ENCODE measurements at regions not wholly inside any gene's neighbourhood (a gene's known extent, or its start where the extent isn't known, plus 50 kb on each side); places are given as distances from the start of the nearest gene placed in this dataset.
"Not testable (repeated sequence)": the region's sequence is repeated elsewhere in the genome, so short reads cannot be mapped to it uniquely, and the experiment has no call there.

GRCh38 chr10:120108916-120109315 is 216.4 kb downstream of the SEC23IP start:
- no peak overlapping the region for H3K4me2 ChIP-seq
- POLR2A ChIA-PET (ENCODE audit: unreplicated experiment) = no interaction called here
- DNase-seq = no peak
- TF ChIP-seq CTCF (conservative IDR thresholded peaks at IDR 0.05) = no peak
- no peak for TF ChIP-seq EZH2 (IDR thresholded peaks at IDR 0.05; ENCODE audit: low read depth)
- no peak overlapping the region for H2AFZ ChIP-seq
- CTCF ChIA-PET = no interaction called here
- intact Hi-C loops (cut with micrococcal nuclease; ENCODE audit: unreplicated experiment) = no loop called here
- no peaks in the 10 kb centered on the region for H3K36me3 ChIP-seq (ENCODE audit: low read depth)
- H3K4me1 ChIP-seq (replicated peaks; ENCODE audit: insufficient read depth) = no peaks in the 10 kb centered on the region
- no peak overlapping the region for H3K27ac ChIP-seq
- H3K79me2 ChIP-seq (ENCODE audit: low read depth) = no peaks in the 10 kb centered on the region
- no TSS peak for BruUV-seq (replicated peaks)
- peaks cover 14% of the 10 kb centered on the region; the same call in 1 of the 2 replicates for H3K27me3 ChIP-seq (ENCODE audit: insufficient read depth, low read depth)
- no peaks in the 10 kb centered on the region for H4K20me1 ChIP-seq (ENCODE audit: insufficient read depth)
- H3F3A ChIP-seq (ENCODE audit: insufficient read depth, low read depth) = no peaks in the 10 kb centered on the region
- no peak overlapping the region for H3K4me3 ChIP-seq
- no peaks in the 10 kb centered on the region for H3K9me3 ChIP-seq (ENCODE audit: insufficient read depth, low read depth)
- H3K9me2 ChIP-seq (ENCODE audit: insufficient read depth) = no peaks in the 10 kb centered on the region

GRCh38 chr10:120109725-120110124 is 217.2 kb downstream of the SEC23IP start:
- DNase-seq; H3K36me3 ChIP-seq (ENCODE audit: low read depth); H2AFZ ChIP-seq; BruUV-seq (replicated peaks); H3K4me1 ChIP-seq (replicated peaks; ENCODE audit: insufficient read depth); H4K20me1 ChIP-seq (ENCODE audit: insufficient read depth); H3K9me2 ChIP-seq (ENCODE audit: insufficient read depth); H3K4me3 ChIP-seq; H3K9me3 ChIP-seq (ENCODE audit: insufficient read depth, low read depth); H3K27me3 ChIP-seq (ENCODE audit: insufficient read depth, low read depth); H3F3A ChIP-seq (ENCODE audit: insufficient read depth, low read depth); CTCF ChIA-PET; POLR2A ChIA-PET (ENCODE audit: unreplicated experiment); H3K4me2 ChIP-seq; H3K79me2 ChIP-seq (ENCODE audit: low read depth); H3K27ac ChIP-seq; intact Hi-C loops (cut with micrococcal nuclease; ENCODE audit: unreplicated experiment): not testable (repeated sequence)

GRCh38 chr10:120110196-120110595 is 217.7 kb downstream of the SEC23IP start:
- H3K79me2 ChIP-seq (ENCODE audit: low read depth) = no peaks in the 10 kb centered on the region
- no peaks in the 10 kb centered on the region for H3K4me1 ChIP-seq (replicated peaks; ENCODE audit: insufficient read depth)
- H3K4me2 ChIP-seq = no peak overlapping the region
- no peak for DNase-seq
- no peak overlapping the region for H3K27ac ChIP-seq
- ChIA-PET POLR2A (ENCODE audit: unreplicated experiment) (no interaction called here), CTCF (no interaction called here)
- no peak overlapping the region for H2AFZ ChIP-seq
- H3K27me3 ChIP-seq (ENCODE audit: insufficient read depth, low read depth) = peaks cover 2% of the 10 kb centered on the region; the same call in 1 of the 2 replicates
- no peak overlapping the region for H3K4me3 ChIP-seq
- intact Hi-C loops (cut with micrococcal nuclease; ENCODE audit: unreplicated experiment) = no loop called here
- H3K36me3 ChIP-seq (ENCODE audit: low read depth) = no peaks in the 10 kb centered on the region
- no peaks in the 10 kb centered on the region for H3F3A ChIP-seq (ENCODE audit: insufficient read depth, low read depth)
- TF ChIP-seq CTCF (conservative IDR thresholded peaks at IDR 0.05) = no peak
- no peak for TF ChIP-seq EZH2 (IDR thresholded peaks at IDR 0.05; ENCODE audit: low read depth)
- no peaks in the 10 kb centered on the region for H3K9me2 ChIP-seq (ENCODE audit: insufficient read depth)
- no peaks in the 10 kb centered on the region for H3K9me3 ChIP-seq (ENCODE audit: insufficient read depth, low read depth)
- no peaks in the 10 kb centered on the region for H4K20me1 ChIP-seq (ENCODE audit: insufficient read depth)
- no TSS peak for BruUV-seq (replicated peaks)

- Histone ChIP-seq H3K4me3 (no peak overlapping the region), H3K4me2 (no peak overlapping the region), H3K27ac (no peak overlapping the region), H3K79me2 (ENCODE audit: low read depth) (no peaks in the 10 kb centered on the region), H3F3A (ENCODE audit: insufficient read depth, low read depth) (no peaks in the 10 kb centered on the region), H3K4me1 (replicated peaks; ENCODE audit: insufficient read depth) (no peaks in the 10 kb centered on the region), H2AFZ (no peak overlapping the region), H3K9me3 (ENCODE audit: insufficient read depth, low read depth) (no peaks in the 10 kb centered on the region), H4K20me1 (ENCODE audit: insufficient read depth) (no peaks in the 10 kb centered on the region), H3K27me3 (ENCODE audit: insufficient read depth, low read depth) (peaks cover 2% of the 10 kb centered on the region; the same call in 1 of the 2 replicates), H3K9me2 (ENCODE audit: insufficient read depth) (no peaks in the 10 kb centered on the region), H3K36me3 (ENCODE audit: low read depth) (no peaks in the 10 kb centered on the region)
- intact Hi-C loops (cut with micrococcal nuclease; ENCODE audit: unreplicated experiment) = no loop called here
- TF ChIP-seq EZH2 (IDR thresholded peaks at IDR 0.05; ENCODE audit: low read depth) (no peak), CTCF (conservative IDR thresholded peaks at IDR 0.05) (no peak)
- no peak for DNase-seq
- CTCF ChIA-PET = no interaction called here
- no TSS peak for BruUV-seq (replicated peaks)
- POLR2A ChIA-PET (ENCODE audit: unreplicated experiment) = no interaction called here
Observed at GRCh38 chr10:120111628-120112027, 219.1 kb downstream of the SEC23IP start.
